ENCODE measurements at regions not wholly inside any gene's neighbourhood (a gene's known extent, or its start where the extent isn't known, plus 50 kb on each side); places are given as distances from the start of the nearest gene placed in this dataset.

DNA sequence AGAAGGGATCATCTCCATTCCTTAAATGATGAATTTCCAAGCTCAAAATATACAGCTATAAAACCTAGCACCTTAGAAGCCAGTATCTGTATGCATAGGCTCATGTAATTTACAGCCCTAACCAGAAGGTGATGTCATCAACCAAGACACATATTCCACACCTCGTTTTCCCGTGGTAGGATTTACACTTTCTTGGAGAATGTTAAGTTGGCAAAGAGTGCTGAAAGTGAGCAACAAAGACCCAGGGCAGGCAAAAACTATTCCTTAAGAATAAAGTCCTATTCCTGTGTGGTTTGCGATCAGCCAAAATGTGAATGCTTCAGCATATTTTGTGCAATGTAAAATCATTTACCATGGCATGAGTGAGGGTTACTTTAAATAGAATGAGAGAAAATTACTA lies 247.1 kb downstream of the OSR1 start:
- no peak for DNase-seq
- Histone ChIP-seq H3K27me3 (no peaks in the 10 kb centered on the region), H3K4me3 (no peak overlapping the region), H3K36me3 (no peaks in the 10 kb centered on the region), H3K4me1 (peaks cover 0 to 7% (median 0%) of the 10 kb centered on the region in 4 donors), H3K9me3 (no peaks in the 10 kb centered on the region), H3K27ac (no peak overlapping the region)
- intact Hi-C loops (cut with DNase I; ENCODE audit: low total_unique reads): no loop called here
- TF ChIP-seq, protein P1, sequence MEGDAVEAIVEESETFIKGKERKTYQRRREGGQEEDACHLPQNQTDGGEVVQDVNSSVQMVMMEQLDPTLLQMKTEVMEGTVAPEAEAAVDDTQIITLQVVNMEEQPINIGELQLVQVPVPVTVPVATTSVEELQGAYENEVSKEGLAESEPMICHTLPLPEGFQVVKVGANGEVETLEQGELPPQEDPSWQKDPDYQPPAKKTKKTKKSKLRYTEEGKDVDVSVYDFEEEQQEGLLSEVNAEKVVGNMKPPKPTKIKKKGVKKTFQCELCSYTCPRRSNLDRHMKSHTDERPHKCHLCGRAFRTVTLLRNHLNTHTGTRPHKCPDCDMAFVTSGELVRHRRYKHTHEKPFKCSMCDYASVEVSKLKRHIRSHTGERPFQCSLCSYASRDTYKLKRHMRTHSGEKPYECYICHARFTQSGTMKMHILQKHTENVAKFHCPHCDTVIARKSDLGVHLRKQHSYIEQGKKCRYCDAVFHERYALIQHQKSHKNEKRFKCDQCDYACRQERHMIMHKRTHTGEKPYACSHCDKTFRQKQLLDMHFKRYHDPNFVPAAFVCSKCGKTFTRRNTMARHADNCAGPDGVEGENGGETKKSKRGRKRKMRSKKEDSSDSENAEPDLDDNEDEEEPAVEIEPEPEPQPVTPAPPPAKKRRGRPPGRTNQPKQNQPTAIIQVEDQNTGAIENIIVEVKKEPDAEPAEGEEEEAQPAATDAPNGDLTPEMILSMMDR (IDR thresholded peaks at IDR 0.05): no peak

DNA sequence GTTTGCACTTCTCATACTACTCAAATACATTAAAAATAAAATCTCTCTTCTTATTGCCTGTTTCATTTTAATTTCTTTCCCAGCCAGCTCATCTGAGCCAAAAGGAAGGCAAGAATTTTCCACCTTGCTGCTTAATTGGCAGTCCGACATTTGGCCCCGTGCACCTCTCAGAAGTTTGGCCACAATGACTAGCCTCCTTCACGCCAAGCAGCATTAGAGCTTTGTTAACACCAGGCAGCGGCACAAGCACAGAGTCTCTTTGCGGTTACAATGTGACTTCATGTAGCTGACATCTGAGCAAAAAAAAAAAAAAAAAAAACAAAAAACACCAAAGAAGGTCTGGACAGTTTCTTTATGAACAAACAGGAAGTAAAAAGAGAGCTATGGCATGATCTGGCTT lies 248.9 kb downstream of the OSR1 start:
- Histone ChIP-seq H3K9me3 (no peaks in the 10 kb centered on the region), H3K4me3 (no peak overlapping the region), H3K27ac (no peak overlapping the region), H3K4me1 (peaks cover 0 to 3% (median 0%) of the 10 kb centered on the region in 4 donors), H3K27me3 (no peaks in the 10 kb centered on the region), H3K36me3 (no peaks in the 10 kb centered on the region)
- TF ChIP-seq, protein P1 (IDR thresholded peaks at IDR 0.05): no peak
- intact Hi-C loops (cut with DNase I; ENCODE audit: low total_unique reads): no loop called here
- no peak for DNase-seq

DNA sequence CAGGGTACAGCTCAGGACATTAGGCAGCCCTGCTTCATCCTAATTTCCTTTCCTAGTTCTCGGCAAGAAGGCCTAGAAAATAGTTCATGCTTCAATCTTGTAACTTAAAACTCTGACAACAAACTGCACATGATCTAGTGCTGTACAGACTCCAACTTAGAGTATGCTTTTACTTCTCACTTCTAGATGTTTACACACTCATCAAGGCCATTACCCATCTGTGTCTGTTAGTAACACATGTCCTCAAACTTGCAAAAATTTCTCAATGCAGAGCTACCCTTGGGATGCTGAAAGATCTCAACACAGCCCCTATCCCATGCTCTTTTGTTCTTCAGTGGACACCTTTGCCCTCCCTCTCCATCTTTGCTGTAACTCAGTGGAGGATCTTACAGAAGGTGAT lies 252.0 kb downstream of the OSR1 start:
- DNase-seq: no peak
- intact Hi-C loops (cut with DNase I; ENCODE audit: low total_unique reads): no loop called here
- Histone ChIP-seq H3K4me3 (no peak overlapping the region), H3K27me3 (no peaks in the 10 kb centered on the region), H3K4me1 (no peaks in the 10 kb centered on the region), H3K27ac (no peak overlapping the region), H3K9me3 (no peaks in the 10 kb centered on the region), H3K36me3 (no peaks in the 10 kb centered on the region)
- TF ChIP-seq, protein P1 (IDR thresholded peaks at IDR 0.05): no peak

DNA sequence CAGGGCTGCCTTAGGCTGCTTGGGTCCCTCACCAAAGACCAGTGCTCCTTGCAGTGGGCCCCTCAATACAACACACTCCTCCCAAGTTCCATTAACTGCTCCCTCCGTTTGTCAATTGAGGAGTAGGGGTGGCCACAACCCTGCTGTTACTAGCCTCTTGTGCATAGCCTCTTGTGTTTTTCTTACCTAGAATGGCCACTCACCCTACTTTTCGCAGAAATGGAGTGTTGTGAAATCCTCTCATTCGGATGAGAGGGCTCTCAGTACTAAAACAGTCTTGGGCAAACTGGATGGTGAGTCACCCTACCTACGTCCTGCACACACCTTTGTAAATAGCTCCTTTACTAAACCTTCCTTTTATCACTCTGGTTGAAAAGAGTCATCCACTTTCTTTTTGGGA lies 253.9 kb downstream of the OSR1 start:
- H3K9me3 ChIP-seq: no peaks in the 10 kb centered on the region
- no peaks in the 10 kb centered on the region for H3K36me3 ChIP-seq
- H3K27me3 ChIP-seq: no peaks in the 10 kb centered on the region
- intact Hi-C loops (cut with DNase I; ENCODE audit: low total_unique reads): no loop called here
- TF ChIP-seq, protein P1 (IDR thresholded peaks at IDR 0.05): no peak
- DNase-seq: no peak
- H3K4me3 ChIP-seq: no peak overlapping the region
- H3K27ac ChIP-seq: no peak overlapping the region
- peaks cover 0 to 9% (median 0%) of the 10 kb centered on the region in 4 donors for H3K4me1 ChIP-seq

DNA sequence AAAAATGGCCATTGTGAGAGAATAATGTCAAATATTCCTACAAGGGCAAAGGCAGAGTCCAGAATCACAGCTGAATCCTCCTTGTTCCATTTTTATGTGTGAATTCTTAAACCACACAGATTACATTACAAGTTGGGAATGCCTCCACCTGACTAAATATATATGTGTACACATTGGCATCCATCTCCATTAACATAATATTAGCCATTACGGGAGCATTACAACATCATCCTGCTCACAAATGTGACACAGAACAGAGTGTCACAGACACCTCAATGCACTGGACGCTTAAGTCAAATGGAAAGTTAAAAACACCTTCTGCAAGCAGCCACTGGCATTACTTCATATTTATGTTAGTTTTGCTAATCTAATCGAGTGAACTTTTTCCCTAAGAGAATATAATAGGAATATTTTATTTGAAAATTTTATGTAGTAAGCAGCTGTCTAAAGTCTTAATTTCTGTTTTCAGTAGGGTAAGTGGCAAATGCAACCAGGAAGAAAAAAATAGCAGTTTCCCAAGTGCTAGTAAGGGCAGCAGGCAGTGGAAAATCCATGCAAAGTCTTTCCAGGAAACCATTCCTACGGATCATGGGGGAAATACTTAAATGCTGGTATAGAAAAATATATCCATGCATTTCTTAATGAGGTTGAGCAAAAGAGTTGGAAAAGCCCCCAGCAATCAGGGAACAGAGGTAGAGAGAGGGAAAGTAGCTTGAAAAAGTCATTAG lies 255.6 kb downstream of the OSR1 start:
- H3K9me3 ChIP-seq: no peaks in the 10 kb centered on the region
- H3K27ac ChIP-seq: no peak overlapping the region
- TF ChIP-seq, protein P1 (IDR thresholded peaks at IDR 0.05): no peak
- H3K4me3 ChIP-seq: no peak overlapping the region
- peaks cover 0 to 9% (median 0%) of the 10 kb centered on the region in 4 donors for H3K4me1 ChIP-seq
- intact Hi-C loops (cut with DNase I; ENCODE audit: low total_unique reads): no loop called here
- no peak for DNase-seq
- no peaks in the 10 kb centered on the region for H3K36me3 ChIP-seq
- no peaks in the 10 kb centered on the region for H3K27me3 ChIP-seq
